ENCODE measurements at regions not wholly inside any gene's neighbourhood (a gene's known extent, or its start where the extent isn't known, plus 50 kb on each side); places are given as distances from the start of the nearest gene placed in this dataset.

DNA sequence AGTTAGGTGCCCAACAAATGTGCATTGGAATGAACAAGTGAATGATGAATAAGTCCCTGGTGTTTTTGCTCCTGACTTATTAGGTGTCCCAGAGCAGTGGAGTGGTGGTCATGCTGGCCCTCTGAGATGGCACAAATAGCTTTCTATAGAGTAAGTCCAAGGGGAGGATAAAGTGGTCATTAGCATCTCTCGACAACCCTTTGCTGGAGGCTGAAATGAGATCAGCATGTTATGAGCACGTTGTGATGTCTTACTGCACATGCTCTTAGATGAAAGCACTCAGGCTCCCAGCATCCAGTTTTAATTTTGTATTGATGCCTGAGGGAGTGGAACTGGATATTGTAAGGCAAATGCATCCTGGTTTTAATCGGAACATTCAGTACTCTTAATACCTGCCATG is 326.2 kb downstream of the RFC3 start:
- Mint-ChIP-seq H3K4me3 (no peak overlapping the region), H3K27ac (no peak overlapping the region), H3K36me3 (no peaks in the 10 kb centered on the region), H3K27me3 (ENCODE audit: low read depth in 3 of 3) (peaks cover 0 to 2% (median 1%) of the 10 kb centered on the region in 3 donors), H3K9me3 (peaks cover 2 to 8% (median 4%) of the 10 kb centered on the region in 7 donors), H3K4me1 (no peaks in the 10 kb centered on the region)
- Histone ChIP-seq H3K4me3 (replicated peaks in 1 of 3; ENCODE audit: low read depth in 2 of 3, low read length in 3 of 3) (no peak overlapping the region), H3K27ac (ENCODE audit: low read depth in 1 of 2, low read length in 2 of 2) (no peak overlapping the region), H3K4me1 (ENCODE audit: control insufficient read depth in 1 of 2, insufficient read depth in 2 of 2, low read length in 2 of 2) (no peaks in the 10 kb centered on the region), H3K27me3 (ENCODE audit: control insufficient read depth in 2 of 2, insufficient read depth in 2 of 2, low read length in 2 of 2) (no peaks in the 10 kb centered on the region), H3K9me3 (replicated peaks in 1 of 2; ENCODE audit: control insufficient read depth in 1 of 2, insufficient read depth in 1 of 2, low read length in 2 of 2) (no peaks in the 10 kb centered on the region), H2AFZ (ENCODE audit: insufficient read depth, low read depth, low read length, poor library complexity, severe bottlenecking) (no peak overlapping the region), H3K4me2 (replicated peaks; ENCODE audit: extremely low read depth, low read length, poor library complexity, severe bottlenecking) (no peak overlapping the region), H3K79me2 (ENCODE audit: insufficient read depth, low read length) (no peaks in the 10 kb centered on the region), H4K20me1 (ENCODE audit: insufficient read depth, low read length) (no peaks in the 10 kb centered on the region), H3K9ac (ENCODE audit: insufficient read depth, low read length, poor library complexity, severe bottlenecking) (no peak overlapping the region), H3K36me3 (replicated peaks in 1 of 2; ENCODE audit: control insufficient read depth in 1 of 2, insufficient read depth in 2 of 2, low read length in 2 of 2) (no peaks in the 10 kb centered on the region)
- intact Hi-C loops (cut with micrococcal nuclease): no loop called here
- DNase-seq: no peak
- TF ChIP-seq, protein P1, sequence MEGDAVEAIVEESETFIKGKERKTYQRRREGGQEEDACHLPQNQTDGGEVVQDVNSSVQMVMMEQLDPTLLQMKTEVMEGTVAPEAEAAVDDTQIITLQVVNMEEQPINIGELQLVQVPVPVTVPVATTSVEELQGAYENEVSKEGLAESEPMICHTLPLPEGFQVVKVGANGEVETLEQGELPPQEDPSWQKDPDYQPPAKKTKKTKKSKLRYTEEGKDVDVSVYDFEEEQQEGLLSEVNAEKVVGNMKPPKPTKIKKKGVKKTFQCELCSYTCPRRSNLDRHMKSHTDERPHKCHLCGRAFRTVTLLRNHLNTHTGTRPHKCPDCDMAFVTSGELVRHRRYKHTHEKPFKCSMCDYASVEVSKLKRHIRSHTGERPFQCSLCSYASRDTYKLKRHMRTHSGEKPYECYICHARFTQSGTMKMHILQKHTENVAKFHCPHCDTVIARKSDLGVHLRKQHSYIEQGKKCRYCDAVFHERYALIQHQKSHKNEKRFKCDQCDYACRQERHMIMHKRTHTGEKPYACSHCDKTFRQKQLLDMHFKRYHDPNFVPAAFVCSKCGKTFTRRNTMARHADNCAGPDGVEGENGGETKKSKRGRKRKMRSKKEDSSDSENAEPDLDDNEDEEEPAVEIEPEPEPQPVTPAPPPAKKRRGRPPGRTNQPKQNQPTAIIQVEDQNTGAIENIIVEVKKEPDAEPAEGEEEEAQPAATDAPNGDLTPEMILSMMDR (IDR thresholded peaks at IDR 0.05): no peak
- 85% methylated on average over 2 of the region's 3 CpGs for WGBS (ENCODE audit: insufficient coverage)

DNA sequence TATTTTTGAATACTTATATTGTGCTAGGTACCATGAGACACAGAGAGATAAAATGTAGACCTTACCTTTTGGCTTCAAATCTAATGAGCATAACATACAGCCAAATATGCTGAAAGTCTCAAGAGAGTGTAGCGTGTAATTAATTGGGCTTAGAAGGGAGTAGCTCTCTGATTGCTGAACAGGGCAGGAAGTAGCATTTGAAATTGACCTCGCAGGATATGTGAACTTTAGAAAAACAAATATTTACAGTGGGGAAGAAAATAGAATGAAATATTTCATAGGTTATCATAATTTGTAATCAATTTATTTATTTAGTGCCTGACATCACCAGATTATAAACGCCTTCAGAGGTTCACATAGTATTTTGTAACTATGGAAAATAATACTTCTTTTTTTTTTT is 327.1 kb downstream of the RFC3 start:
- no peaks in the 10 kb centered on the region for H3K4me1 ChIP-seq (ENCODE audit: control insufficient read depth in 1 of 2, insufficient read depth in 2 of 2, low read length in 2 of 2)
- Mint-ChIP-seq H3K4me1 (no peaks in the 10 kb centered on the region), H3K36me3 (no peaks in the 10 kb centered on the region), H3K4me3 (no peak overlapping the region), H3K27me3 (ENCODE audit: low read depth in 3 of 3) (peaks cover 0 to 1% (median 1%) of the 10 kb centered on the region in 3 donors), H3K9me3 (peaks cover 0 to 7% (median under 1%) of the 10 kb centered on the region in 7 donors), H3K27ac (no peak overlapping the region)
- no peaks in the 10 kb centered on the region for H3K27me3 ChIP-seq (ENCODE audit: control insufficient read depth in 2 of 2, insufficient read depth in 2 of 2, low read length in 2 of 2)
- intact Hi-C loops (cut with micrococcal nuclease): no loop called here
- no peak for DNase-seq
- no peaks in the 10 kb centered on the region for H4K20me1 ChIP-seq (ENCODE audit: insufficient read depth, low read length)
- no peak overlapping the region for H3K9ac ChIP-seq (ENCODE audit: insufficient read depth, low read length, poor library complexity, severe bottlenecking)
- H3K27ac ChIP-seq (ENCODE audit: low read depth in 1 of 2, low read length in 2 of 2): no peak overlapping the region
- no peaks in the 10 kb centered on the region for H3K9me3 ChIP-seq (replicated peaks in 1 of 2; ENCODE audit: control insufficient read depth in 1 of 2, insufficient read depth in 1 of 2, low read length in 2 of 2)
- WGBS (ENCODE audit: insufficient coverage): no CpG with 5 or more reads among the region's 3 CpGs
- H2AFZ ChIP-seq (ENCODE audit: insufficient read depth, low read depth, low read length, poor library complexity, severe bottlenecking): no peak overlapping the region
- no peaks in the 10 kb centered on the region for H3K36me3 ChIP-seq (replicated peaks in 1 of 2; ENCODE audit: control insufficient read depth in 1 of 2, insufficient read depth in 2 of 2, low read length in 2 of 2)
- no peak overlapping the region for H3K4me2 ChIP-seq (replicated peaks; ENCODE audit: extremely low read depth, low read length, poor library complexity, severe bottlenecking)
- TF ChIP-seq, protein P1 (IDR thresholded peaks at IDR 0.05): no peak
- no peak overlapping the region for H3K4me3 ChIP-seq (replicated peaks in 1 of 3; ENCODE audit: low read depth in 2 of 3, low read length in 3 of 3)
- H3K79me2 ChIP-seq (ENCODE audit: insufficient read depth, low read length): no peaks in the 10 kb centered on the region
